ENCODE measurements at regions not wholly inside any gene's neighbourhood (a gene's known extent, or its start where the extent isn't known, plus 50 kb on each side); places are given as distances from the start of the nearest gene placed in this dataset.

DNA sequence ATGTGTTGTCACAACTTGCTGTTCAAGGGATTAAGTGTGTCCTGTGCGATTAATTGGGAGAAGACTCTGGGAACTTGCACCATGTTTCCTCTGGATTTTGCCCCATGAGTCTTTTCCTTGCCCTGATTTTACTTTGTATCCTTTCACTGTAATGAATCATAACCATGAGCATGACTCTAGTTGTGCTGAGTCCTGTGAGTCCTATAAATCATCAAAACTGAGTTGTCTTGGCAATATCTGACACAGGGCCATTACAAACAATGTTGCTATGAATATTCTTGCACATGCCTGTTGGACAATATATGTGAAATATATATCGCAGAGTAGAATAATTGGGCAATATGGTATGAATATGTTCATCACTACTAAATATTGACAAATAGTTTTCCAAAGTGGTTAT lies 56.5 kb upstream of the COL5A2 start:
- TF ChIP-seq POLR2A (IDR thresholded peaks at IDR 0.05) = no peak
- no peak for TF ChIP-seq POLR2AphosphoS5 (IDR thresholded peaks at IDR 0.05)

Data from transverse colon (tissue), 3 donors.